Globus pallidus (tissue), 1 donor: ENCODE measurements at regions not wholly inside any gene's neighbourhood (a gene's known extent, or its start where the extent isn't known, plus 50 kb on each side); places are given as distances from the start of the nearest gene placed in this dataset.
"Not testable (repeated sequence)": the region's sequence is repeated elsewhere in the genome, so short reads cannot be mapped to it uniquely, and the experiment has no call there.

Experiments
- DNase-seq: peaks from one replicate; pipeline ENCODE4 v3.0.0-alpha.2; 2015; ENCODE audit warnings: low spot score

DNA sequence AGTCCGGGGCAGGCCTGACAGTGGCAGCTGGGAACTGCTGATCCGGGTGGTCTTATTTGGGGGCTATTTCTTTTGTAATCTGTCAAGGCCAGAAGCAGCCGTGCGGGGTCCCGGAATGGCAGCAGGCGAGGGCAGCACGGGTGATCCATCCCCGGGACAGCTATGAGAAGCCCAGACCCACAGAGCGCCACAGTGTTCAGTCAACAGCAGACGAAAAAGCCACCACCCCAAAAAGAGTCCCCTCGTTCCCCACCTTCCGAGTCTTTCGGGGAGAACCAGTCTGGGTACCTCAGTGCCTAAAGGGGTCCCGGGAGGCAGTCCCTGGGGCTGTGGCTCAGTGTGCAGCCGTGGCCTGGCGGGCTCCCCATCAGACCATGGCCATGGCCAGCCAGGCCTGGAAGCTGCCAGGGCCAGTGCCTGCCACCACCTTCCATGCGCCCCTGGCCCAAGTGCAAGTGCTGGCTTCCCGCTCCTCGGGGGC, 125.1 kb upstream of the KCTD7 start:
- no peak for DNase-seq

DNA sequence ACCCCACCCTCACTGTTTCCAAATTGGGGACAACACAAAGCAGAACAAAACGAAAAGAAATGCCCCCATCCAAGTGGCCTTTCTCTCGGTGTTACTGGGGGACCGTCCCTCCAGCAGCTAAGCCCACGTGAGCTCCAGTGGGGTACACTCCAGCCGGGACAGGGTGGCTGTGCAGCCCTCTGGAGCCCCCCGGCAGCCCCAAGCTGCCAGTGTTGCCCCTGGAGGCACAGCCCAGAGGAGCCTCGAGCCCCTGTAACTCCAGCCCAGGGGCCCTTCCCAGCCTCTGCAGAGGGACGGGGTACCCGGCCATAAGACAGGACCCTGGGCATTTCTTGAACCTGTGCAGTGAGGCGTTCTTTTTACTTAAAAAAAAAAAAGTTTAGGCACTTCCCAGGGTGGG, 124.5 kb upstream of the KCTD7 start:
- DNase-seq = no peak

DNA sequence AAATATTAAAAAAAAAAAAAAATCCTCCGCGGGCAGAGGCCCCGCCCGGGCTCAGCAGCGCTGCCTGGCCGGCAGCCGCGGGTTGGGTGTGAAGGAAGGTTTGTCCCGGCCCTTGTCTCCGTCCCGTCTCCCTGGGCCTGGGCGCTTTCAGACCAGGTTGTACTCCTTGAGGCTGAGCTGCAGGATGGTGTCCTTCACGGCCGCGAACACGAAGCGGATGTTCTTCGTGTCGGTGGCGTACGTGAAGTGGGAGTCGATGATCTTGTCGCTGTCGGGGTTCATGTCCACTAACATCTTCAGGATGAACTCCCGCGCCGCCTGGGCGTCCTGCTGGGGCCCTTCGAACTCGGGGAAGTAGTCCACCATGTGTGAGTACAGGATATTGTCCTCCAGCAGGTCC, 123.7 kb upstream of the KCTD7 start:
- DNase-seq = no peak

DNA sequence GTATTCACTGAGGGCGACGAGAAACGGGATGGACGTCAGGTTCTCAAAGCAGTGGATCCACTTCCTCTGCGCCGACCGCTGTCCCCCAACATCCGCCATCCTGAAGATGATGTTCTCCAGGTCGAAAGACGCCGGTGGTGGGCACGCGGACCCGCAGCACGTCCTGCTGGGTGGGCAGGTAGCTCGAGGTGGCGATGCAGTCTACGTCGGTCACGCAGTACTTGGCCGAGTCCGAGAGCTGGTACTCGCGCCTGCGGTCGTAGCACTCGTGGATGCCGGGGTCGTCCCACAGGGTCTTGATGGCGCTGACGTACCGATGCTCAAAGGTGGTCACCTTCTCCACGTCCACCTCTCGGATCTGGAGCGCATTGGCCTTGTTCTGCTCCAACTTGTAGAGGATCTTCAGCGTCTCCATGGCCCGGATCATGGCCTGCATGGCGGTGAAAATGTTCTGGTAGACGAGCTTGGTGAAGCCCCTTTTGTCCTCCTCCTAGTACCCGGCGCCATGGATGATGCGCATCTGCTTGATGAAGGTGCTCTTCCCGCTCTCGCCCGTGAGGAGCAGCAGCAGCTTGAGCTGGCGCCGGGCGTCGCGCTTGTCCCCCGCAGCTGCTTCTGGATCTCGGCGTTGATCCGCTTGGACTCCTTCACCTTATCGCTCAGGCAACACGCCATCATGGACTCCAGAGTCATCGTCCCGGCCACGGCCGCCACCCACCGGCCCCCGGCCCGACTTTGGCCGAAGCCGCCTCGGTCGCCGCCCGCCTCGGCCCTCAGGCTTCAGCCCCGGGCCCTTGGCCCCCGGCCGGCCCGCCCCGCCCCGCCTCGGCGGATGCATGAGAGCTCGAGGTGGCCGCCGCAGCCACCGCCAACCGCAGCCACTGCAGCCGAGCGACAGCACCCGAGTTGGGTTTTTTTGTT, 122.9 kb upstream of the KCTD7 start:
- DNase-seq = no peak

DNA sequence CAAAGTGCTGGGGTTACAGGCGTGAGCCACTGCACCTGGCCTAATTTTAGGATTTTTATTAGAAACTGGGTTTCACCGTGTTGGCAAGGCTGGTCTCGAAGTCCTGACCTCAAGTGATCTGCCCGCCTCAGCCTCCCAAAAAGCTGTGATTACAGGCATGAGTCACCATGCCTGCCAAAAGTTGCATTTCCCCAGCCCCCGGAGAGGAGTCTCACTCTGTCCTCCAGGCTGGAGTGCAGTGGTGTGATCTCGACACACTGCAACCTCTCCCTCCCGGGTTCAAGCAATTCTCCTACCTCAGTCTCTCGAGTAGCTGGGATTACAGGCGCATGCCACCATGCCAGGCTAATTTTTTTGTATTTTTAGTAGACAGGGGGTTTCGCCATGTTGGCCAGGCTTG, 122.0 kb upstream of the KCTD7 start:
- not testable (repeated sequence) for DNase-seq

DNA sequence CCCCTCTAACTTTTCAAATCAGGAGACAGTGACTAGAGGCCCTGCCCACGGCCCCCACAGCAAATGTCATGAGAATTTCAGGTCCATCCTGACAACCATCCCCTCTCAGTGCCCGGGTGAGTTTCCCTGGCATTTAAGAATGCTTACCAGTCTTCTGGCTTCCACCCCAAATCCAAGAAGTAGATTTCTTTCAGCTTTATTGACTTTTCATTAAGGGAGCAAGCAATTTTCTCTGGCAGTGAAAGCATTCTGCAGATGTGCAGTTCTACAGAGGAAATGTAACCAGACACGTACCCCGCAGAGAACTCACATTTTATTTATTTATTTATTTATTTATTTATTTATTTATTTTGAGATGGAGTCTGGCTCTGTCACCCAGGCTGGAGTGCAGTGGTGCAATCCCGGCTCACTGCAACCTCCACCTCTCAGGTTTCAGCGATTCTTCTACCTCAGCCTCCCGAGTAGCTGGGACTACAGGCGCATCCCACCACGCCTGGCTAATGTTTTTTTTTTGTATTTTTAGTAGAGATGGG, 120.9 kb upstream of the KCTD7 start:
- DNase-seq = no peak

DNA sequence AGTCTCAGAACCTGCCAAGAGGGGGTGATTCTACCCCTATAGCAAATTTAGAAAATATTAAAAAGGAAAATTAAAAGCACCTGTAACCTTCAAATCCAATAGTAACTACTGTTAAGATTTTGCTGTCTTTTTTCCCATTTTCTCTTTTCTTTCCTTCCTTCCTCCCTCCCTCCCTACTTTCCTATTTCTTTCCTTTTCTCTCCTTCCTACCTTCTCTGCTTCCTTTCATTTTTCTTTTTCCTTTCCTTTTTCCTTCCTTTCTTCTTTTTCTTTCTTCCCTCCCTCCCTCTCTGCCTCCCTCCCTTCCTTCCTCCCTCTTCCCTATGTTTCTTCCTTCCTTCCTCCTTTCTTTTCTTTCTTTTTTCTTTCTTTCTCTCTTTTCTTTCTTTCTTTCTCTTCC, 120.2 kb upstream of the KCTD7 start:
- DNase-seq = no peak

DNA sequence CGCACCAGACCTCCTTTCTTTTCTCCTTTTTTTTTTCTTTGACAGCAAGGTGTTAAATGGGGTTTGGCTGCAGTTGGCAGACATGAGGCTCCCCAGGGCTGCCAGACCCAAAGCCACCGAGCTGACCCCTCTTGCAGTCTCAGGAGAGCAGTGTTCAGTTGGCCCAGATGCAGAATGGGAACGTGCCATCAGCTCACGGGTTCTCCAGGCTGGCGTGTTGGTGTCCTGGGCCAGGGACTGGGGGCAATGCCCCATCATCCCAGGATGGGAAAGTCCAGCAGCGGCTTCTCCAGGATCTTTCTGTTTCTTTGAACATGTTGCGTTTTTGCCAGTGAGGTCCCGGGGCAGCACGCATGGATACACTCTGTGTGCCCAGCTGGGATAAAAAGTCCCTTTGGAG, 114.6 kb upstream of the KCTD7 start:
- no peak for DNase-seq

DNA sequence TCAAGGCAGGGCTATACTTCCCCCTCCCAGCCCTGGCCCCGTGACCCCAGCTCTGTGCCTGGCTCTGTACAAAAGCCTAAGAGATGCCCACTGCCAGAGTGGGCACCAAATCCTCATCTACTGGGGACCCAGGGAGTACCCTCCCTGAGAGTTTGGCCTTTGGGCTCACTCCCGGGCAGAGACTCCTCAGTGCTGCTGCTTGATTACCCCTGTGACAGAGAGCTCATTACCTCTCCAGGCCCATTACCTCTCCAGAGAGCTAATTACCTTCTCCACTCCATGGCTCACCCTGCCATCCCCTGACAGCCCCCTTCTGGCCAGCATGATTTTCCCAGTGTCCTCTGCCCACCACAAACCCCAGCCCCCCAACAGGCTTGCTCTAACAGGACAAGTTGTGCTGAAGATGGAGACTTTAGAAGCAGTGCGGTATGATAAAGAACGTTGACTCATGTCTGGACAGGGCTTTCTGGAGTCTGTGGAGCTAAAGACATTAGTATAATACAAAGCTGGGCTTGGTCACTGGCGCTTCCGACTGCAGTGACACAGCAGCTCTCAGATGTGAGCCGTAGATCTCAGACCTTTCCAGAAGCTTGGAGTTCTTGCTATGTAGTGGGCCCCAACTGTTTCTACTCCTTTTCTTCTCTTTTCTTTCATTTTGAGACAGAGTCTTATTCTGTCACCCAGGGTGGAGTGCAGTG, 111.3 kb upstream of the KCTD7 start:
- DNase-seq = no peak

DNA sequence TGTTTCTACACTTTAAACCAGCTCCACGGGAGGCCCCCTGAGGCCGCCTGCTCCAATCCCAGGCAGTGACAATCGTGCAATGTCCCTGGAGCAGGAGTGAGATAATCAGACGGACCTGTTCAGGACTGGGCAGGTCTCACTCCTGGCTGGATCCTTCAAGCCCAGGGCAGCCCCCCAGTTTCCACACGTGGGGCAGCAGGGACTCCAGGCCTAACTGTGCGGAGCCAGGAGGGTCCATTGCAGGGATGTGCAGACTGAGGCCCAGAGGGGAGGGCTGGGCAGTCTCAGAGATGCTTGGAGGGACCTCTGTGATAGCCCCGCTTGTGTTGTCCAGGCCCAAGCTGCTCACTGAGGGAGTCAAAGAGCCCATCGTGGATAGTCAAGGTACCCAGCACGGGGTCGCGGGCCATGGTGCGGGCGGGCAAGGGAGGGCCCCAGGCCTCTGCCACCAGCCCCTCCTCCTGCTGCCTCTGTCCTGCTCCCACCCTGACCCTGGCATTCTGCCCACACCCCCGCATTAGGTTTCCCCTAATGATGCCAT, 110.5 kb upstream of the KCTD7 start:
- DNase-seq = no peak

DNA sequence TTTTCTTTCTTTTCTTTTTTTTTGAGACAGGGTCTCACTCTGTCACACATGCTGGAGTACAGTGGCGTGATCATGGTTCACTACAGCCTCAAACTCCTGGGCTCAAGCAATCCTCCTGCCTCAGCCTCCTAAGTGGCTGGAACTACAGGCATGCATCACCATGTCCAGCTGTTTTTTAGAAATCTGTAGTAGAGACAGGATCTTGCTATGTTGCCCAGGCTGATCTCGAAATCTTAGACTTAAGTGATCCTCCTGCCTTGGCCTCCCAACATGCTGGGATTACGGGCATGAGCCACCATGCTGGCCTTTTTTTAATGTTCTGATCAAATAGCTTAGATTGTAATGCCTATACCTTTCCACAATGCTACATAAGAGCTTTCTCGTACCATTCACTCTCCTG, 107.0 kb upstream of the KCTD7 start:
- DNase-seq = no peak

DNA sequence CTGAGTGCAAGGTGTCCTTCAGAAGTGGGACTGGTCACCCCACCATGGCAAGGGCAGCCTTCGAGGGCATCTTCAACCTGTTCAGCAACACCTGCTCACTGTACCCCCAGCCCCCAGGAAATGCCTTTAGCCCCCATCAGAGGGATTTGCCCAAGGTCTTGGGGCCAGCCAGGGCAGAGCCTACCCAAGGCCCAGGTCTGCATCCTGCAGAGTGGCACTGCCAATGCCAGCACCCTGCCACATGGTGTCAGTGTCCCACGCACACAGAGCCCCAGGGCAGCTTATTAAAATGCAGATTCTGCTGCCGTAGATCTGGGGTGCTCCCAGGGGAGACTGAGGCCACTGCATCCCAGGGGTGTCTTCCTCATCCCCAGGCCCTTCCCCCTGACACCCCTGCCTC, 106.2 kb upstream of the KCTD7 start:
- no peak for DNase-seq

DNA sequence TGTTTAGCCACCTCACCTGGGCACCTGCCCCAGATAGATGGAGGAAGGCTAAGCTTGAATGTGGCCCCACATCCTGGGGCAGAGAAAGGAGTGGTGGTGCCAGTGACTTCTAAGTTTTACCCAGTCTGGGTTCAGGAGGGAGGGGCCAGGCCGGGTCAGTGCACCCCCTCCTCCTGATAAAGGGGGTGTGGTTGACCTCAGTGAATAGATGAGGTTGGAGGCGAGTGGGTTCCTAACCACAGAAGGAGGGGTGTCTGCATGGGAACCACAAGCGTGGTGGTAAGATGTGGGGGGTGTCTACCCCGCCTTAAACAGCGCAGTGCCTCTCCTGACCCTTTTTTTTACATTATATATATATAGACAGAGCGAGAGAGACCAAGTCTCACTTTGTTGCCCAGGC, 105.3 kb upstream of the KCTD7 start:
- DNase-seq = no peak

DNA sequence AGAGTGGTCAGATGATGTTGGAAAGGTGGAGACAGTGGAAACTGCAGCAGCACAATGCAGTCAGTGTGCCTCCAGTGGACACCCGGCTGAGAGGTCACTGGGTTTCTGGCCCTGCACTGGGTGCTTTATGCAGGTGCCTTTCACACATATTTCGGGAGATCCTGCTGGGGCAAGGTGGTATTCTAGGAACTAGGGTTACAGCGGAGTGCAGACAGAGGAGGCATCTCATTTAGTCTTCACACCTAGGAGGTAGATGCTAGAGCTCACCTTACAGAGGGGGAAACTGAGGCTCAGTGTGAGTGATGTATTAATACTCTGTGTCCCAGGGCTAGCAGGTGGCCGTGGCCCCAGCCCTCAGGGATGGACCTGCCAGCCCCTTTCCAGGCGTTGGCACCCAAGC, 103.9 kb upstream of the KCTD7 start:
- no peak for DNase-seq

DNA sequence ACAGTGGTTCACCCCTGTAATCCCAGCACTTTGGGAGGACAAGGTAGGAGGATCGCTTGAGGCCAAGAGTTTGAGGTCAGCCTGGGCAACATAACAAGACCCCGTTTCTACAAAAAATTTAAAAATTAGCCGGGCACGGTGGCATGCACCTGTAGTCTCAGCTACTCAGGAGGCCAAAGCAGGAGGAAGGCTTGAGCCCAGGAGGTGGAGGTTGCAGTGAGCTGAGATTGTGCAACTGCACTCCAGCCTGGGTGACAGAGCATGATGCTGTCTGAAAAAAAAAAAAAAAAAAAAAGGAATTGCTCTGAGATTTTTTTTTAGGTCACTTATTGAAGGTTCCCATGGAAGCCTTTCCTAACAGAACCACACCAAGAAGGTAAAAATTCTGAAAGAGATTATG, 101.9 kb upstream of the KCTD7 start:
- DNase-seq = not testable (repeated sequence)

DNA sequence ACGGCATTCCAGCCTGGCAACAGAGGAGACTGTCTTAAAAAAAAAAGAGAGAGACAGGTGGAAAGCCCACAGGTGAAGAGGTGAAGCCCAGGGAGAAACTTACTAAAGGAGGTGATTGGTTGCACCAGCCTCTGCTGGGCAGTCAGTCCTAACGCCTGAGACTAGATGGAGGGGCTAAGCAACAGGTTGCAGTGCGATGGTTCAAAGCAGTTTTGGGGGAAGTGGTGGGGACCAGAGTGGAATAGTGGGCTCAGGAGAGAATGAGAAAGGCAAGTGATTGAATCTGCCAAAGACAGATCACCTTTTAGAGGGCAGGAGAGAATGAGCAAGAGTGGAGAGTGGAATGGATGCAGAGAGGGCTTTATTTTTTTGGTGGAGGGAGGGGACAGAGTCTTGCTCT, 100.0 kb upstream of the KCTD7 start:
- no peak for DNase-seq

DNA sequence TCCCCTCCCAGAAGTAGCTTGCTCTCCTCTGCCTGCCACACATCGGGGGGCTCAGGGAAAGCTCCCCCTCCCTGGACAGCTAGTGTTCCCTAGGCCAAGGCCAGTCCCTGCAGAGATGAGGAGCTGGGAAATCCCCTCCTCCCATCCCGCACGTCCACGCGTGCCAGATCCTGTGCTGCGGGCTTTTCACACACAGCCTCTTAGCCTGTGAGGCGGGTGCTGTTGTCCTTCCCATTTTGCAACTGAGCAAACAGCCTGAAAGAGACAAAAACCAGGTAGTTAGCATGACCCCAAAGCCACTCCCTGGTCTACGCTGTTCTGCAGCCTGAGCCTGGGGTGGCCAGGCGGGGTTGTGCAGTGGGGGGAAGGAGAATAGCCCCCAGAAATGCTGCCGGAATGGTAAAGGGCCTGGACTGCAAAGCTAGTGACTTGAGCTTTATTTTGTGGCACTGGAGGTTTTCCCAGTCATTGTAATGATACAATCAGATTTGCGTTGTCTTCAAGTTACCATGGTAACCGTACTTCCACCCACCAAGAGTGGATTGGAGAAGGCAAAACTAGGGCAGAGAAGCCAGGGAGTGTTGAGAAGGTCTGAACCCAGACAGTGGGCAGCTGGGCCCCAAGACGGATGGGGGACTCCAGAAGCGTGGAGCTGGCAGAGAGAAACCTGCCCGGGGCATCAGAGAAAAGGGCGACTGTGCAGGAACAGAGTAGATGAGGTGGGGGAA, 98.6 kb upstream of the KCTD7 start:
- no peak for DNase-seq

DNA sequence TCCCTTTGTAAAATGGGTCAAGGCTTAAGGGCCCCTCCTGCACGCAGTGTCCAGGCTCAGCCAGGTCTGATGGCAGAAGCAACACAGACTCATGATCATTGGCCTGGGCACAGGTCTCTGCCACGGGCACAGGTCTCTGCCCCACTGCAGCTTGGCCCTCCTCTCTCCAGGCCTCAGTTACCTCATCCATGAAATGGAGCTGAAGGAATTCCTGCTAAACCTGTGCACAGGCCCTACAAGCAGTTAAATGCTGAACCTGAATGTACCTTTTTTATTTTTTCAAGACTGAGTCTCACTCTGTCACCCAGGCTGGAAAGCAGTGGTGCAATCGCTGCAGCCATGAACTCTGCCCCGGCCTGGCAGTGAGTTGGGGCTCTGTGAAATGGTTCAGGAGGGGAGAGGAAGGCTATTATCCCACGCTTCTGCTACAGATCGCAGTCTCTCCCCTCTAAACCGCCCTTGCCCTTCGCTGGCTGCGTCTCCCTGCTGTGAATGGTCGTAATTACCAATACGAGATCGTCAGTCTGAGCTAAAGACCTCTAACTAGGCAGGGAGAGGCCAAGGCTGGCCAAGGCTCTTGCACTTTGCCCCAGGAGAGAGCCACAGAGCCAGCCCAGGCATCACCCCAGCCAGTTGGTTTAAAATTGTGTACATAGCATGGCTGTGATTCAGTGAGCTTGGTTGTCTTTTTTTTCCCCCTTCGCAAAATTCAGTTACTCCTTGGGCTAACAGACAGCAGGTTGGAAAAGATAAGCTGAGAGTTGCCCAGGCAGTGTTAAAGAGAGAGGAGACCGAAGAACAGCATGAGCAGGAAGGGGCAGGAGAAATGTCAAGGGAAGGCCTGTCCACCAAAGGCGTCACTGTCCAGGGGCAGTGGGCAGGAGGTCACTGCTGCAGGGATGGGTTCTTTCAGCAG, 93.0 kb upstream of the KCTD7 start:
- DNase-seq = no peak

DNA sequence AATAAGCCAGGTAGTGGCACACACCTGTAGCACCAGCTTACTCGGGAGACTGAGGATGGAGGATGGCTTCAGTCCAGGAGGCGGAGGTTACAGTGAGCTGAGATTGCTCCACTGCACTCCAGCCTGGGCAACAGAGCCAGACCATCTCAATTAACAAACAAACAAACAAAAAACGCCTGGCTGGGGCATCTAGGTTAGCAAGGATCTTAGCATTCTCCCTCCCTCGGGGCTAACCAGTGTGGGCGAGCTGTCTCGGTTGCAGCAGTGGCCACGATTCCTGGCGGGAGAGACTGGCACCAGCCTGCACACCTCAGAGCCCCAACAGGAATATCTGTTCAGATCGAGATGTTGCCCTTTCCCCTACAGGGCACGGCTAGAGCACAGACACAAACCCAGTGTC, 91.3 kb upstream of the KCTD7 start:
- DNase-seq = no peak

DNA sequence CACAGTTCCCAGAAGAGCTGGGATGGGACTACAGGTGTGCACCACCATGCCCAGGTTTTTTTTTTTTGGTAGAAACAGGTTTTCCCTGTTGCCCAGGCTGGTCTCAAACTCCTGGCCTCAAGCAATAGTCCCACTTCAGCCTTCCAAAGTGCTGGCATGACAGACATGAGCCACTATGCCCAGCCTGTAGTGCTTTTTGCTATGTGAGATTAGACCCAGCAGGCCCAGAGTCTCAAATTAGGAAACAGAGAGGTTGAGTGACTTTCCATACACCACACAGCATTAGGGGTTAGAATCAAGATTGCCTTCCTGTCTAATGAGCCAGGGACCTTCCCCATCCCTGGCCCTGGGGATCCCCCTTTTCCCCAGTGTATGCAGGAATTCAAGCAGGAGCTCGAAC, 90.8 kb upstream of the KCTD7 start:
- no peak for DNase-seq

DNA sequence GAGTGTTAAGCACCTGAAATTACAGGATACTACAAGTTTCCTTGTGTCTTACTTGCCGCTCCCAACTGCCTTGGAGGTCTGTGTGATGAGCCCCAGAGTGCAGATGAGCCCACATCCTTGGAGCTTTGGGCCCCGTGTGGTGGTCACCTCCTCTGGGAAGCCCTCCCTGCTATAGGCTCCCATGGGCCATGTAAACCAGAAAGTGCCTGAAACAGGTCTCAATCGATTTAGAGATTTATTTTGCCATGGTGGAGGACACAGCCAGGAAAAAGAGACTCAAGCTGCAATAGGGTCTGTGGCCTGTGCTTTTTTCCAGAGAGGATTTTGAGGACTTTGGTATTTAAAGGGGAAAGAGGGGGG, 89.4 kb upstream of the KCTD7 start:
- no peak for DNase-seq
